ENCODE measurements at regions not wholly inside any gene's neighbourhood (a gene's known extent, or its start where the extent isn't known, plus 50 kb on each side); places are given as distances from the start of the nearest gene placed in this dataset.
"Not testable (repeated sequence)": the region's sequence is repeated elsewhere in the genome, so short reads cannot be mapped to it uniquely, and the experiment has no call there.

- DNase-seq, result no peak
These were observed 120.1 kb downstream of the ZNF486 start for GRCh38 chr19:20287070-20287469.

GRCh38 chr19:20285876-20286275 is 118.9 kb downstream of the ZNF486 start:
- DNase-seq, result not testable (repeated sequence)

GRCh38 chr19:20279516-20279915 is 112.5 kb downstream of the ZNF486 start:
- no peak for DNase-seq

GRCh38 chr19:20278342-20278741 is 111.3 kb downstream of the ZNF486 start:
- DNase-seq, result no peak

- DNase-seq, result not testable (repeated sequence)
These were observed 109.7 kb downstream of the ZNF486 start for GRCh38 chr19:20276732-20277082.

GRCh38 chr19:20276011-20276731 is 109.2 kb downstream of the ZNF486 start:
- DNase-seq, result no peak

- DNase-seq, result no peak
These were observed 107.0 kb downstream of the ZNF486 start for GRCh38 chr19:20273951-20274570.

- no peak for DNase-seq
These were observed 106.4 kb downstream of the ZNF486 start for GRCh38 chr19:20273376-20273775.

- not testable (repeated sequence) for DNase-seq
These were observed 105.6 kb downstream of the ZNF486 start for GRCh38 chr19:20272627-20273010.

- not testable (repeated sequence) for DNase-seq
These were observed 105.1 kb downstream of the ZNF486 start for GRCh38 chr19:20271927-20272626.

GRCh38 chr19:20271215-20271926 is 104.4 kb downstream of the ZNF486 start:
- DNase-seq, result no peak

- DNase-seq, result no peak
These were observed 102.4 kb downstream of the ZNF486 start for GRCh38 chr19:20269461-20269860.

GRCh38 chr19:20261513-20261912 is 94.5 kb downstream of the ZNF486 start:
- DNase-seq, result not testable (repeated sequence)

- DNase-seq, result not testable (repeated sequence)
These were observed 93.7 kb downstream of the ZNF486 start for GRCh38 chr19:20260738-20261137.

- no peak for DNase-seq
These were observed 92.6 kb downstream of the ZNF486 start for GRCh38 chr19:20259615-20260014.

- no peak for DNase-seq
These were observed 89.6 kb downstream of the ZNF486 start for GRCh38 chr19:20256606-20257005.

GRCh38 chr19:20254121-20254520 is 87.1 kb downstream of the ZNF486 start:
- no peak for DNase-seq

GRCh38 chr19:20252613-20253012 is 85.6 kb downstream of the ZNF486 start:
- DNase-seq, result no peak

- DNase-seq, result no peak
These were observed 83.6 kb downstream of the ZNF486 start for GRCh38 chr19:20250627-20251026.

- no peak for DNase-seq
These were observed 83.1 kb downstream of the ZNF486 start for GRCh38 chr19:20250121-20250520.

All from DMS153 (cell line).